Umbilical cord (tissue), 1 donor: ENCODE measurements at regions not wholly inside any gene's neighbourhood (a gene's known extent, or its start where the extent isn't known, plus 50 kb on each side); places are given as distances from the start of the nearest gene placed in this dataset.
A peak's percentile ranks its signal among the peaks of the same experiment; 100 is the strongest.
"Not testable (repeated sequence)": the region's sequence is repeated elsewhere in the genome, so short reads cannot be mapped to it uniquely, and the experiment has no call there.

Experiments
- DNase-seq: peaks from one replicate; pipeline ENCODE4 v3.0.0-alpha.2; 2015; ENCODE audit warnings: low spot score

GRCh38 chr1:101410048-101410878 is 173.4 kb downstream of the S1PR1 start:
- DNase-seq = peak; percentile 41

GRCh38 chr1:101420406-101420805 is 183.6 kb downstream of the S1PR1 start:
- DNase-seq = no peak

DNA sequence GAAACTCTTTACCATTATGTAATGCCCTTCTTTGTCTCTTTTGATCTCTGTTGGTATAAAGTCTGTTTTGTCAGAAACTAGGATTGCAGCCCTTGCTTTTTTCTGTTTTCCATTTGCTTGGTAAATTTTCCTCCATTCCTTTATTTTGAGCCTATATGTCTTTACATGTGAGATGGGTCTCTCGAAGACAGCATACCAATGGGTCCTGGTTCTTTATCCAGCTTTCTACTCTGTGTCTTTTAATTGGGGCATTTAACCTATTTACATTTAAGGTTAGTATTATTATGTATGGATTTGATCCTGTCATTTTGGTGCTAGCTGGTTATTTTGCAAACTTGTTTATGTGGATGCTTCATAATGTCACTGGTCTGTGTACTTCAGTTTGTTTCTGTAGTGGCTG is 191.3 kb downstream of the S1PR1 start:
- DNase-seq = not testable (repeated sequence)

DNA sequence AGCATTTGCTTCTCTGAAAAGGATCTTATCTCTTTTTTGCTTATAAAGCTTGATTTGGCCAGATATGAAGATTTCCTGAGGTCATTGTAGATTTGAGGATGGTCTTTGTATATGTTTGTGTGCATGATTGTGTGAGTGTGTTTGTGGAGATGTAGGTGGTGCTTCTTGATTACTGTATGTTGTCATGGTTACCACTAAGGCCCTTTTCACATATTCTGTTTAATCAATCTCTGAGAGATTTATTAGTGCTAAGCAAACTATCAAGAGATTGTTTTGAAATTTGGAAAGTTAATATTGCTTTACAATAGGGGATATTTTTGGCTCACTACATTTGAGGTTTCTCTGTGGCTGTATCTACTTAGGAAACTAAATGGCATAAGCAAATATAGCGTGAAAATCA is 191.7 kb downstream of the S1PR1 start:
- DNase-seq = no peak

- no peak for DNase-seq
These were observed 195.2 kb downstream of the S1PR1 start for GRCh38 chr1:101431956-101432510.

- no peak for DNase-seq
These were observed 199.2 kb downstream of the S1PR1 start for GRCh38 chr1:101435831-101436511.

DNA sequence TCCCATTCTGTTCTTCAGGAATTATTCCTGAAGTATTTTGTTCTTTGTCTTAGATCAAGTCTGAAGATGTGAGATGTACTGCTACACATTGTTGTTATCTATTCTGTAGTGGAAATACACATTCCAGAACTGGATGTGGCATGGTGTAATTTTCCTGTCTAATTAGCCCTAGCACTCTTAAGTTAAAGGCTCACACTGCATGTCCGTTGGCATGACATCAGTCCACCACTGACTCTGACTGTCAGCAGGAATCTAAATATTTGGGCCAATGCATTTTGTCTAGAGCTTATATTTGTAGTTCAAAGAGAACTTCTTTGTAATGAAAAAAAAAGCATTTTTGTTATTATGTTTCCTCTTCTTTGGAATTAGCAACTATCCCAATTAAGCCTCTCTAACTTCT is 201.0 kb downstream of the S1PR1 start:
- DNase-seq = no peak

GRCh38 chr1:101438359-101438758 is 201.5 kb downstream of the S1PR1 start:
- no peak for DNase-seq

GRCh38 chr1:101440485-101440884 is 203.7 kb downstream of the S1PR1 start:
- DNase-seq = no peak

DNA sequence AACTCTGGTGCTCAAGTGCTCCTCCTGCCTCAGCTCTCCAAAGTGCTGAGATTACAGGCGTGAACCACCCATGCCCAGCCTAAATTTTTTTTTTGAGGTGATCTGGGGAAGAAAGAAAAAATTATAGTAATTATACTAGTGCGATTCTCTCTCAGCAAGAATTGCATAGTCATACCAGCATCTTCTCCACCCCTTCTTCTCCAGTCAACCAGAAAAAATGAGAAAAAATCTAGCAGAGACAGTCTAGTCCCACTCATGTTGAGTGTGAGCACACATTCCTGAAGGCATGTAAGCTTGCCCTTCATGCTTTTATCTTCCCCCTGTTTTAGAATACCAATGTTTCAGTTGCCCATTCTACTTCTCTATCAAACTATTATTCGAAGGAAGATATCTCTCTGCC is 207.6 kb downstream of the S1PR1 start:
- DNase-seq = no peak

GRCh38 chr1:101444873-101445618 is 208.2 kb downstream of the S1PR1 start:
- DNase-seq = peak; percentile 63

GRCh38 chr1:101448018-101448417 is 211.2 kb downstream of the S1PR1 start:
- no peak for DNase-seq

DNA sequence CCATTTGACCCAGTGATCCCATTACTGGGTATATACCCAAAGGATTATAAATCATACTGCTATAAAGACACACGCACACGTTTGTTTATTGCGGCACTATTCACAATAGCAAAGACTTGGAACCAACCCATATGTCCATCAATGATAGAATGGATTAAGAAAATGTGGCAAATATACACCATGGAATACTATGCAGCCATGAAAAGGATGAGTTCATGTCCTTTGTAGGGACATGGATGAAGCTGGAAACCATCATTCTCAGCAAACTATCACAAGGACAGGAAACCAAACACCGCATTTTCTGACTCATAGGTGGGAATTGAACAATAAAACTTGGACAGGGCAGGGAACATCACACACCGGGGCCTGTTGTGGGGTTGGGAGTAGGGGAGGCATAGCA is 213.9 kb downstream of the S1PR1 start:
- DNase-seq = not testable (repeated sequence)

DNA sequence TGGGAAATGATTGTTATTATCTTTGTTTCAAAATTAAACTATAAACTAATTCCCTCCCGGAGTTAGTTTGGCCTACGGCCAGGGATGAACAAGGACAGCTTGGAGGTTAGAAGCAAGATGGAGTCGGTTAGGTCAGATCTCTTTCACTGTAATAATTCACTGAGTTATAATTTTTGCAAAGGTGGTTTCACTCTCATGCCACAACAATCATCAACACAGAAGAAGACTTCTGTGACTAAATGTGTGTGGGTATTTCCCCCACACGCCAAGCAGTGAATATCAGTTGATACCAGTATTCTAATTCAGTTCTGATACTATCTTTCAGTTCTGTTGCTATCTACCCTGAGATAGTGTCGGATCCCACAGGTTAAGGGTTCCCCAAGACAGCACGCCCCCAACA is 215.1 kb downstream of the S1PR1 start:
- no peak for DNase-seq

GRCh38 chr1:101452825-101453224 is 216.0 kb downstream of the S1PR1 start:
- peak; percentile 26 for DNase-seq

DNA sequence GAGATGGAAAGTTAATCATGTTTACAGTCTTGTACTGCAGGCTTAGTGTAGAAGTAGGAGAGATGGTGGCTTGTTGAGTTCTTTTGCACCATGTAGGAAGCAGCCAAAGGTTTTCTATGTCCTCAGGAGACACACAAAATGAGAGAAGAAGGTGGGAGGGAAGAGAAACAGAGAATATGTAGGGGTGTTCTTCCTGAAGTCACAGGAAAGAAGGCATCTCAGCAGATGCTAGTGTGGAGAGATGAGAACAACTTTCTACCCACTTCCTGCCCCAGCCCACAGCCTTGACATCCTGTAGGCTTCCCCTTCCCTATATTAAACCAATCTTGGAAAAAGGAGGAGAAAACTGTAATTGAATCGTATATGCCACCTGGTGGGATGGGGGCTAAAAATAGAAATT is 217.0 kb downstream of the S1PR1 start:
- DNase-seq = no peak

DNA sequence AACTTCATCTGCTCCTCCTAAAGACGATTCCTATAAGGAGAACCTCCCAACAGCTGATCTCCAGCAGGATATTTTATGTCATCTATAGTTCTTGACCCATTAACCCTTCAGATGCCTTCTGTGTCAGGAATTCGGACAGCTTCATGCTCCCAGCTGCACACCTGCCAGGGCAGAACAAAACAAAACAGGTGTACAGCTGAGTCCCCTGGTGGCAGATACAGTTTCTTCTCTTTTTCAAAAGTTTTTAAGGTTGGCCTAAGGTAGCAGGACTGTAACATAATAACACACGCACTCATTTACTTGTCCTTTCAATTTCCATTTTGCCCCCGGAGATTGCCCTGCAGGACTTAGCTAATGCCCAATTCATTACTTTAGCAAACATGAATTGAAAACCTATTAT is 218.3 kb downstream of the S1PR1 start:
- DNase-seq = no peak

DNA sequence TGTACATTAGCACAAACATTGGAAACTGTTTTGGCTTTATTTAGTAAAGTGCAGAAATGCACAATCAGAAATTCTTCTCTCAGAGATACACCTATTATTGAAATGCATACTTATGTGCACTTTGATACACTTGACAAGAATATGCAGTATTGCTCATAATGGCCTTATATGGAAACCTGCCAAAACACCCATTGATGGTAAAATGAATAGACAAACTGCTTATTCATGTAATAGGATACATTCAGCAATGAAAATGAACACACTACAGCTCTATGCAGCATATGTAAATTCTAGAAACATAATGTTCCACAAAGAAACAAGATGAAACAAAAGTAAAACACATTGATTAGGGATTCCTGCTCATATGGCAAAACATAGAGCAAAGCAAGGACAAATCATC is 223.9 kb downstream of the S1PR1 start:
- no peak for DNase-seq

GRCh38 chr1:101463195-101463594 is 226.4 kb downstream of the S1PR1 start:
- DNase-seq = no peak

- DNase-seq = no peak
These were observed 229.1 kb downstream of the S1PR1 start for GRCh38 chr1:101465941-101466340.

GRCh38 chr1:101474039-101474665 is 237.3 kb downstream of the S1PR1 start:
- DNase-seq = peak; percentile 58

- DNase-seq = no peak
These were observed 239.7 kb downstream of the S1PR1 start for GRCh38 chr1:101476541-101476940.
